ENCODE measurements at regions not wholly inside any gene's neighbourhood (a gene's known extent, or its start where the extent isn't known, plus 50 kb on each side); places are given as distances from the start of the nearest gene placed in this dataset.

GRCh38 chr3:178019645-178020044 is 516.6 kb upstream of the KCNMB2 start:
- TF ChIP-seq CTCF (IDR thresholded peaks at IDR 0.05; ENCODE audit: extremely low read depth, insufficient read depth, missing control alignments), result no peak
- in situ Hi-C loops (cut with MboI; ENCODE audit: low pct_unique_long_range_greater_than_20kb, low sequenced_read_pairs, unreplicated experiment), result no loop called here
- no peak for DNase-seq (ENCODE audit: low spot score)

- no peak for DNase-seq (ENCODE audit: low spot score)
- in situ Hi-C loops (cut with MboI; ENCODE audit: low pct_unique_long_range_greater_than_20kb, low sequenced_read_pairs, unreplicated experiment), result no loop called here
- TF ChIP-seq CTCF (IDR thresholded peaks at IDR 0.05; ENCODE audit: extremely low read depth, insufficient read depth, missing control alignments), result no peak
These were observed 513.6 kb upstream of the KCNMB2 start for GRCh38 chr3:178022599-178022998.

GRCh38 chr3:178028933-178029332 is 507.3 kb upstream of the KCNMB2 start:
- TF ChIP-seq CTCF (IDR thresholded peaks at IDR 0.05; ENCODE audit: extremely low read depth, insufficient read depth, missing control alignments), result no peak
- DNase-seq (ENCODE audit: low spot score), result no peak
- in situ Hi-C loops (cut with MboI; ENCODE audit: low pct_unique_long_range_greater_than_20kb, low sequenced_read_pairs, unreplicated experiment), result no loop called here

GRCh38 chr3:178036451-178037144 is 499.6 kb upstream of the KCNMB2 start:
- in situ Hi-C loops (cut with MboI; ENCODE audit: low pct_unique_long_range_greater_than_20kb, low sequenced_read_pairs, unreplicated experiment), result no loop called here
- DNase-seq (ENCODE audit: low spot score), result no peak

DNA sequence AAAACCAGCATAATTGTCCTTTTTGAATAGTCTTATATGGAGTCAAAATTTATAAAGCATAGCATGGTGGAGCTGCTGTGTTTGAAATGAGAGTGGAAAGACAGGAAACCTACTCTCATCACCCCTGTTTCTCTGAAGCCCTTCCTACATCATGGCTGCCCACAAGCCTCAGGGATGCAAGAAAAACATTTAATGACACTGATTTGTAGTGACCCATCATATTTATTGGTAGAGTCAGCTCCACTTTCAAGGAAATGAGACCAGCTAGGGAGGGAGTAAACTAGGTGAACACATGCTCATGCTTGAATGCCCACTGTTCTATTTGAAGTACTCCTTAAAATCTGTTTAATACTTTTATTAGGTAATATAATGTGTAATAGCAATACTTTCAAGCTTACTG is 494.3 kb upstream of the KCNMB2 start:
- in situ Hi-C loops (cut with MboI; ENCODE audit: low pct_unique_long_range_greater_than_20kb, low sequenced_read_pairs, unreplicated experiment), result no loop called here
- TF ChIP-seq CTCF (IDR thresholded peaks at IDR 0.05; ENCODE audit: extremely low read depth, insufficient read depth, missing control alignments), result no peak
- DNase-seq (ENCODE audit: low spot score), result no peak

More at GRCh38 chr3:178036451-178037144, 499.6 kb upstream of the KCNMB2 start:
- no peak for TF ChIP-seq CTCF (IDR thresholded peaks at IDR 0.05; ENCODE audit: extremely low read depth, insufficient read depth, missing control alignments)

DNA sequence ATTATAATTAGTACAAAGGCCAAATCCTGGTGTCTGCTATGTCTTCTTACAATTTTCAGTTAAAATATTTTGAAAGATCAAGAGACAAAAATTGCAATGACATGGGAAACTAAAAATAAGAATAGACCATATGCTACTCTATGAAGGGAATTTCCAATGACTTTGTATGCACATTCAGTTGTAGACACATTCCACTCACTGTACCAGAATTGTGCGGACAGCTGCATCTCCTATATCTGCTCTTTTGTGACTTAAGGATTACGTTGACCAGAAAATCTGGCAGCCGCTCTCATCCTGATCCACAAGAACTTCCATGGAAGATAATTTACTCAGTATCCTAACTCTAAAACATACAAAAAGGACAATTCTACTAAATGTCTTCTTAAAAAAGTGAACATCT is 493.9 kb upstream of the KCNMB2 start:
- in situ Hi-C loops (cut with MboI; ENCODE audit: low pct_unique_long_range_greater_than_20kb, low sequenced_read_pairs, unreplicated experiment), result no loop called here
- TF ChIP-seq CTCF (IDR thresholded peaks at IDR 0.05; ENCODE audit: extremely low read depth, insufficient read depth, missing control alignments), result no peak
- DNase-seq (ENCODE audit: low spot score), result no peak
